HCT116 (cell line): ENCODE measurements at regions not wholly inside any gene's neighbourhood (a gene's known extent, or its start where the extent isn't known, plus 50 kb on each side); places are given as distances from the start of the nearest gene placed in this dataset.

Experiments used
- ATAC-seq: fragments of 200-7000 bp; cut with Tn5 transposase; 2 replicates; pipeline ENCODE4 v1.9.1; 2020; ENCODE audit warnings: mild to moderate bottlenecking, moderate library complexity
- BruUV-seq: library from RNA; stranded (reverse); fragments of 400-500 nt; replicated peaks from 2 replicates; lab custom pipeline; 2021; lab: Mats Ljungman, UMichigan
- CTCF ChIA-PET: fragments of 300-600 bp; sonication (Branson Sonifier 250); formaldehyde crosslinking; loops from one replicate; lab custom pipeline; 2021; ENCODE audit warnings: antibody characterized with exemption; lab: Charles Lee
- POLR2A ChIA-PET: fragments of 300-600, 350-600 bp; sonication (Branson Sonifier 250); formaldehyde crosslinking; loops from one replicate; lab custom pipeline; 2021; ENCODE audit warnings: antibody characterized with exemption; lab: Charles Lee
- RAD21 ChIA-PET, 2 experiments: fragments of 300-600 bp; sonication (Branson Sonifier 250); formaldehyde crosslinking; loops; one replicate each; lab custom pipeline; 2023; ENCODE audit warnings: low total read pairs in 2 of 2; ENCODE audit not compliant: uncharacterized antibody in 2 of 2, unreplicated experiment in 2 of 2, low non-redundant PET in 1 of 2; lab: Charles Lee
- DNase-seq: peaks from one replicate; pipeline ENCODE4 v3.0.0-alpha.2; 2010; ENCODE audit warnings: low read depth, low spot score
- H2AFZ ChIP-seq: fragments of 200-600 bp; shearing (Covaris generic), sonication (generic); 2 replicates; pipeline ENCODE4 v1.6.1; 2017; ENCODE audit warnings: low read depth, mixed run types, mixed read lengths, antibody characterized with exemption, low read length; ENCODE audit not compliant: poor library complexity, severe bottlenecking
- H3K27ac ChIP-seq: 2 replicates; pipeline ENCODE4 v1.5.1; 2012; ENCODE audit warnings: low read depth, low read length
- H3K27me3 ChIP-seq: fragments of 200-600 bp; sonication (generic); 2 replicates; pipeline ENCODE4 v1.6.1; 2016; ENCODE audit warnings: mixed run types, low read length, mixed read lengths; ENCODE audit not compliant: insufficient read depth
- H3K36me3 ChIP-seq, 2 experiments: fragments of 200-500 bp in 1 of 2; fragments of 200-600 bp in 1 of 2; sonication (Bioruptor generic) in 1 of 2; sonication (generic) in 1 of 2; 2 replicates each; pipeline versions ENCODE4 v1.5.1 to v1.6.1; 2014 to 2016; ENCODE audit warnings: low read length in 2 of 2, inconsistent platforms in 1 of 2, mixed read lengths in 1 of 2, mixed run types in 1 of 2; ENCODE audit not compliant: insufficient read depth in 2 of 2, control insufficient read depth in 1 of 2
- H3K4me1 ChIP-seq, 2 experiments: fragments of 200-600 bp in 1 of 2; sonication (generic) in 1 of 2; 2 replicates each; pipeline versions ENCODE4 v1.5.1 to v1.6.1; 2012 to 2017; ENCODE audit warnings: low read length in 2 of 2, inconsistent platforms in 1 of 2, mild to moderate bottlenecking in 1 of 2, mixed read lengths in 1 of 2, mixed run types in 1 of 2, moderate library complexity in 1 of 2; ENCODE audit not compliant: insufficient read depth in 2 of 2, control insufficient read depth in 1 of 2
- H3K4me2 ChIP-seq: fragments of 200-600 bp; sonication (generic); 2 replicates; pipeline ENCODE4 v1.6.1; 2017; ENCODE audit warnings: mixed run types, low read length, mixed read lengths
- H3K4me3 ChIP-seq, 2 experiments: fragments of 200-600 bp in 1 of 2; sonication (generic) in 1 of 2; replicated peaks in 1 of 2; 2 replicates each; pipeline ENCODE4 v1.5.1; 2011 to 2016; ENCODE audit warnings: low read length in 2 of 2, control low read depth in 1 of 2, low read depth in 1 of 2, mild to moderate bottlenecking in 1 of 2, mixed read lengths in 1 of 2, mixed run types in 1 of 2
- H3K79me2 ChIP-seq: fragments of 200-600 bp; sonication (generic); 2 replicates; pipeline ENCODE4 v1.6.1; 2017; ENCODE audit warnings: mild to moderate bottlenecking, mixed run types, low read length, moderate library complexity, mixed read lengths; ENCODE audit not compliant: insufficient read depth
- H3K9ac ChIP-seq: fragments of 200-600 bp; sonication (generic); 2 replicates; pipeline ENCODE4 v1.6.1; 2016; ENCODE audit warnings: low read length, mixed read lengths
- H3K9me2 ChIP-seq: fragments of 200-600 bp; sonication (generic), shearing (Covaris generic); 2 replicates; pipeline ENCODE4 v1.6.1; 2017; ENCODE audit warnings: mixed run types, mild to moderate bottlenecking, moderate library complexity; ENCODE audit not compliant: insufficient read depth
- H3K9me3 ChIP-seq, 2 experiments: fragments of 200-500 bp in 1 of 2; fragments of 200-600 bp in 1 of 2; sonication (Bioruptor generic) in 1 of 2; sonication (generic) in 1 of 2; 2 replicates each; pipeline ENCODE4 v1.6.1; 2014 to 2017; ENCODE audit warnings: low read length in 2 of 2, mixed read lengths in 2 of 2, inconsistent platforms in 1 of 2, low read depth in 1 of 2, mild to moderate bottlenecking in 1 of 2, mixed run types in 1 of 2, moderate library complexity in 1 of 2; ENCODE audit not compliant: control insufficient read depth in 1 of 2, insufficient read depth in 1 of 2
- H4K20me1 ChIP-seq: fragments of 200-600 bp; sonication (generic), shearing (Covaris generic); 2 replicates; pipeline ENCODE4 v1.6.1; 2017; ENCODE audit warnings: mixed run types, mild to moderate bottlenecking, moderate library complexity; ENCODE audit not compliant: insufficient read depth
- CEBPB ChIP-seq: IDR thresholded peaks from 2 replicates; pipeline ENCODE4 v1.6.1; 2012; ENCODE audit warnings: low read depth
- ELF1 ChIP-seq: IDR thresholded peaks from 2 replicates; pipeline ENCODE4 v1.6.1; 2012; ENCODE audit warnings: low read depth, borderline replicate concordance
- JUND ChIP-seq: IDR thresholded peaks from 2 replicates; pipeline ENCODE4 v1.6.1; 2012
- POLR2A ChIP-seq: IDR thresholded peaks from 2 replicates; pipeline ENCODE4 v1.7.0; 2011; ENCODE audit warnings: borderline replicate concordance; ENCODE audit not compliant: insufficient read depth, insufficient read length; ENCODE audit errors: extremely low read depth
- POLR2AphosphoS5 ChIP-seq: IDR thresholded peaks from 2 replicates; pipeline ENCODE4 v1.6.1; 2011; ENCODE audit warnings: mild to moderate bottlenecking, low read depth, low read length, moderate library complexity
- RAD21 ChIP-seq: IDR thresholded peaks from 2 replicates; pipeline ENCODE4 v1.6.1; 2012; ENCODE audit warnings: low read depth, mild to moderate bottlenecking
- SP1 ChIP-seq: IDR thresholded peaks from 2 replicates; pipeline ENCODE4 v1.6.1; 2012; ENCODE audit warnings: low read depth
- intact Hi-C: fragments of 100-400 bp; cut with micrococcal nuclease; formaldehyde crosslinking; loops from 2 replicates; pipeline ENCODE4 v1.10.0; 2022
- TF ChIP-seq, protein P1 (sequence below), 3 experiments: fragments of 200-600 bp in 1 of 3; sonication (generic) in 1 of 3; IDR thresholded peaks in 2 of 3; conservative IDR thresholded peaks in 1 of 3; 2 replicates each; pipeline ENCODE4 v1.5.1; 2012 to 2017; ENCODE audit warnings: low read depth in 2 of 3, low read length in 2 of 3, antibody characterized with exemption in 1 of 3, borderline replicate concordance in 1 of 3, control low read depth in 1 of 3, mild to moderate bottlenecking in 1 of 3, mixed read lengths in 1 of 3, mixed run types in 1 of 3, moderate library complexity in 1 of 3; ENCODE audit not compliant: insufficient read depth in 1 of 3
- TF ChIP-seq, protein P2 (sequence below): IDR thresholded peaks from 2 replicates; pipeline ENCODE4 v1.6.1; 2012
- TF ChIP-seq, protein P3 (sequence below): IDR thresholded peaks from 2 replicates; pipeline ENCODE4 v1.6.1; 2012

DNA sequence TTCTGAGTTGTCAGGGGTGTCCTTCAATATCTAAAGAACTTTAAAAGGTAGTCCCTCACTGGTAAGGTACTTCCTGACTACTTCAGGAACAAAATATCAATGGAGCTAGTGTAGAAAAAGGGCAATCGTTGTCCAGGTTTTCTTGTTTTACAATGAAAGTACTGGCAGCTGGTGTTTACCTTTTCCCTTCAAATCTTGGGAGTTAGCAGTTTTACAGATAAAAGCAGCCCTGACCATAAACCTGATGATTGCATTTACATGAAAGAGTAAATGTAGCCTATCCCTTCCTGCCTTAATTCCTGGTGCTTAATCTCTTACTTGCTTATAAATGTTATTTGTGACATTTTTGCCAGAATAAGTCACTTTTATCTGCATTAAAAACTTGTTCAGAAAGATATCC is 559.9 kb upstream of the ARPP21 start:
- H3K27me3 ChIP-seq, result no peaks in the 10 kb centered on the region
- ChIA-PET CTCF (no interaction called here), POLR2A (no interaction called here), RAD21 (no interaction called here)
- no peaks in the 10 kb centered on the region for H3K9me2 ChIP-seq
- H3K36me3 ChIP-seq, result no peaks in the 10 kb centered on the region
- intact Hi-C loops, result no loop called here
- H2AFZ ChIP-seq, result no peak overlapping the region
- no peak overlapping the region for H3K4me2 ChIP-seq
- H3K79me2 ChIP-seq, result no peaks in the 10 kb centered on the region
- BruUV-seq, result no TSS peak
- H3K4me1 ChIP-seq, result no peaks in the 10 kb centered on the region
- ATAC-seq (no peak), DNase-seq (no peak)
- no peak overlapping the region for H3K27ac ChIP-seq
- no peak overlapping the region for H3K4me3 ChIP-seq
- peaks cover under 1 to 18% of the 10 kb centered on the region in 2 experiments; a peak in 3 of 4 replicates for H3K9me3 ChIP-seq
- no peak overlapping the region for H3K9ac ChIP-seq
- TF ChIP-seq, protein P1, sequence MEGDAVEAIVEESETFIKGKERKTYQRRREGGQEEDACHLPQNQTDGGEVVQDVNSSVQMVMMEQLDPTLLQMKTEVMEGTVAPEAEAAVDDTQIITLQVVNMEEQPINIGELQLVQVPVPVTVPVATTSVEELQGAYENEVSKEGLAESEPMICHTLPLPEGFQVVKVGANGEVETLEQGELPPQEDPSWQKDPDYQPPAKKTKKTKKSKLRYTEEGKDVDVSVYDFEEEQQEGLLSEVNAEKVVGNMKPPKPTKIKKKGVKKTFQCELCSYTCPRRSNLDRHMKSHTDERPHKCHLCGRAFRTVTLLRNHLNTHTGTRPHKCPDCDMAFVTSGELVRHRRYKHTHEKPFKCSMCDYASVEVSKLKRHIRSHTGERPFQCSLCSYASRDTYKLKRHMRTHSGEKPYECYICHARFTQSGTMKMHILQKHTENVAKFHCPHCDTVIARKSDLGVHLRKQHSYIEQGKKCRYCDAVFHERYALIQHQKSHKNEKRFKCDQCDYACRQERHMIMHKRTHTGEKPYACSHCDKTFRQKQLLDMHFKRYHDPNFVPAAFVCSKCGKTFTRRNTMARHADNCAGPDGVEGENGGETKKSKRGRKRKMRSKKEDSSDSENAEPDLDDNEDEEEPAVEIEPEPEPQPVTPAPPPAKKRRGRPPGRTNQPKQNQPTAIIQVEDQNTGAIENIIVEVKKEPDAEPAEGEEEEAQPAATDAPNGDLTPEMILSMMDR (IDR thresholded peaks at IDR 0.05 in 2 of 3, conservative IDR thresholded peaks at IDR 0.05 in 1 of 3; ENCODE audit: borderline replicate concordance in 1 of 3, insufficient read depth in 1 of 3, low read depth in 2 of 3, low read length in 2 of 3), result no peak
- TF ChIP-seq ELF1 (no peak), SP1 (no peak), RAD21 (no peak), JUND (no peak), POLR2AphosphoS5 (no peak), CEBPB (no peak), POLR2A (no peak)
- TF ChIP-seq, protein P2, sequence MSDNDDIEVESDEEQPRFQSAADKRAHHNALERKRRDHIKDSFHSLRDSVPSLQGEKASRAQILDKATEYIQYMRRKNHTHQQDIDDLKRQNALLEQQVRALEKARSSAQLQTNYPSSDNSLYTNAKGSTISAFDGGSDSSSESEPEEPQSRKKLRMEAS, result no peak
- TF ChIP-seq, protein P3, sequence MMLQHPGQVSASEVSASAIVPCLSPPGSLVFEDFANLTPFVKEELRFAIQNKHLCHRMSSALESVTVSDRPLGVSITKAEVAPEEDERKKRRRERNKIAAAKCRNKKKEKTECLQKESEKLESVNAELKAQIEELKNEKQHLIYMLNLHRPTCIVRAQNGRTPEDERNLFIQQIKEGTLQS, result no peak
- H4K20me1 ChIP-seq, result no peaks in the 10 kb centered on the region
